ENCODE measurements at regions not wholly inside any gene's neighbourhood (a gene's known extent, or its start where the extent isn't known, plus 50 kb on each side); places are given as distances from the start of the nearest gene placed in this dataset.

DNA sequence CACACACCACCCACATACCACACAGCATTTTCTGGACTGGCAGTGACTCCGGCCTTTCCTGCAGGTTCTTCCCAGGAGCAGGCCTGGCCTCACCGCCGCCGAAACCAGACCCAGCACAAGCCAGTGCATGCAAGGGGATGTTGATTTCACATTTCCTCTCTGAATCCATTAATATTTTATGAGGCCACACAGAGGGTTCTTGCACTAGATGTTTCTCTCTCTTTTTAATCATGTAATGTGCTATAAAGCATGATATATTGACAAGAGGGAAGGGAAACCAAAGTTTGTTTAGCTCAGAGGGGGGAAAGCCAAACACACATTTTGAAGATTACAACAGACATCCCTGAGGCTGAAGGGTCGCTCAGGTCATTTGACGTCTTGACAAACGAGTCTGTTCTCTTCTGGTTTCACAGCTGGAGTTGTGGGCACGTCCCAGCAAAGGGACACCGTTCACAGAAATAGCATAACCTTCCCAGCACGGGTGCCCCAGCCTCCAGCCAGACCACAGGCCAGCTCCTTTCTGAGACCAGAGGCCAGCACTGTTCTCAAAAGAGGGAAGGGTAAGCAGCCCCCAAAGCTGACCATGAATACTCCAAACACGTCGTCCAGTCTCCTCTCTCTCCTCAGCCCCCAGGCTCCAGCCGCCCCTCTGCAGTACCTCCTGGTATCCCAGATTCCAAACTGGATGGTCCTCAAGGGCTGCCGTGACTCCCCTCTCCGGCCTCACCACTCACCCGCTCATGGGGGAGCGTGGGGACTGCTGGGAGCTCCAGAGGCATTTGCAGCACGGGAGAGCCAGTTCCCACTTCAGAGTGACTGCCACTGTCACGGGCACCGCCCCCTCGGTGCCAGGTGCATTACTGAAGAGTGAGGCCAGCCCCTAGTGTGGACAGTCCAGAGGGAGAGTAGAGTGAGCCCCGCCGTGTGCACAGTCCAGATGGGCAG lies 340.3 kb upstream of the SALL3 start:
- TF ChIP-seq POLR2AphosphoS5 (IDR thresholded peaks at IDR 0.05), result no peak
- TF ChIP-seq, protein P1, sequence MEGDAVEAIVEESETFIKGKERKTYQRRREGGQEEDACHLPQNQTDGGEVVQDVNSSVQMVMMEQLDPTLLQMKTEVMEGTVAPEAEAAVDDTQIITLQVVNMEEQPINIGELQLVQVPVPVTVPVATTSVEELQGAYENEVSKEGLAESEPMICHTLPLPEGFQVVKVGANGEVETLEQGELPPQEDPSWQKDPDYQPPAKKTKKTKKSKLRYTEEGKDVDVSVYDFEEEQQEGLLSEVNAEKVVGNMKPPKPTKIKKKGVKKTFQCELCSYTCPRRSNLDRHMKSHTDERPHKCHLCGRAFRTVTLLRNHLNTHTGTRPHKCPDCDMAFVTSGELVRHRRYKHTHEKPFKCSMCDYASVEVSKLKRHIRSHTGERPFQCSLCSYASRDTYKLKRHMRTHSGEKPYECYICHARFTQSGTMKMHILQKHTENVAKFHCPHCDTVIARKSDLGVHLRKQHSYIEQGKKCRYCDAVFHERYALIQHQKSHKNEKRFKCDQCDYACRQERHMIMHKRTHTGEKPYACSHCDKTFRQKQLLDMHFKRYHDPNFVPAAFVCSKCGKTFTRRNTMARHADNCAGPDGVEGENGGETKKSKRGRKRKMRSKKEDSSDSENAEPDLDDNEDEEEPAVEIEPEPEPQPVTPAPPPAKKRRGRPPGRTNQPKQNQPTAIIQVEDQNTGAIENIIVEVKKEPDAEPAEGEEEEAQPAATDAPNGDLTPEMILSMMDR (IDR thresholded peaks at IDR 0.05), result no peak
- TF ChIP-seq POLR2A (IDR thresholded peaks at IDR 0.05), result no peak
- TF ChIP-seq EP300 (IDR thresholded peaks at IDR 0.05; ENCODE audit: low read depth), result no peak
